Adrenal gland (tissue), 9 donors: ENCODE measurements at regions not wholly inside any gene's neighbourhood (a gene's known extent, or its start where the extent isn't known, plus 50 kb on each side); places are given as distances from the start of the nearest gene placed in this dataset.

ENCODE experiments used
- DNase-seq, 7 donors: peaks; one replicate each; pipeline ENCODE4 v3.0.0-alpha.2; 2019 to 2020
- H3K27ac ChIP-seq, 5 donors: fragments of 200-600 bp; sonication (generic) in 4 of 5; 1 replicate in 3 of 5; 2 replicates in 2 of 5; pipeline versions ENCODE4 v1.5.1 to v1.8.0; 2016 to 2020; ENCODE audit warnings: mild to moderate bottlenecking in 1 of 5
- H3K27me3 ChIP-seq: fragments of 200-600 bp; 2 replicates; pipeline ENCODE4 v1.8.0; 2021
- H3K36me3 ChIP-seq, 2 donors: fragments of 200-600 bp; replicated peaks in 1 of 2; 1 replicate in 1 of 2; 2 replicates in 1 of 2; pipeline versions ENCODE4 v1.5.1 to v1.8.0; 2018 to 2022
- H3K4me1 ChIP-seq, 2 donors: fragments of 200-600 bp; replicated peaks in 1 of 2; 1 replicate in 1 of 2; 2 replicates in 1 of 2; pipeline versions ENCODE4 v1.5.1 to v1.8.0; 2018 to 2021
- H3K4me3 ChIP-seq, 4 donors: fragments of 200-600 bp; sonication (generic) in 3 of 4; one replicate each; pipeline ENCODE4 v1.5.1; 2016 to 2018
- H3K9me3 ChIP-seq, 3 donors: fragments of 200-600 bp; sonication (generic) in 1 of 3; replicated peaks in 1 of 3; 1 replicate in 2 of 3; 2 replicates in 1 of 3; pipeline versions ENCODE4 v1.5.1 to v1.8.0; 2016 to 2021
- CTCF ChIP-seq, 6 experiments: fragments of 450-650 bp in 4 of 6; fragments of 200-600 bp in 2 of 6; sonication (generic) in 1 of 6; IDR thresholded peaks; 1 replicate in 5 of 6; 2 replicates in 1 of 6; pipeline versions ENCODE4 v1.5.1 to v1.8.0; 2016 to 2021; ENCODE audit warnings: antibody characterized with exemption in 6 of 6, mild to moderate bottlenecking in 2 of 6, moderate library complexity in 1 of 6
- POLR2A ChIP-seq, 2 donors: fragments of 450-650 bp; IDR thresholded peaks; one replicate each; pipeline ENCODE4 v1.6.1; 2017; ENCODE audit warnings: antibody characterized with exemption in 2 of 2, mild to moderate bottlenecking in 2 of 2, moderate library complexity in 1 of 2
- WGBS, 4 donors: extraction: QIAGEN DNeasy Blood & Tissue Kit in 2 of 4; methylation state at CpG; one replicate each; pipeline versions ENCODE4 v1.1.5 to v1.1.7; 2013 to 2017; 5-methylcytosine and 5-hydroxymethylcytosine counted together
- intact Hi-C, 2 donors: fragments of 100-400 bp; cut with DNase I; formaldehyde crosslinking; loops; one replicate each; pipeline versions ENCODE4 v1.14.1 to v1.15.0; 2022 to 2023
- donor health status: healthy with polysubstance abuse.
- donor health status: Bipolar disorder and iron deficiency.
- donor health status: DM: yes; HTN: yes; CAD: no.
- donor health status: DM: no; HTN: no; CAD: no.
- donor health status: DM: no; HTN: no; CAD: no.

- no peaks in the 10 kb centered on the region for H3K27me3 ChIP-seq
- H3K27ac ChIP-seq, result no peak overlapping the region
- H3K9me3 ChIP-seq, result peaks cover 0 to 3% (median 0%) of the 10 kb centered on the region in 3 donors
- H3K4me1 ChIP-seq, result no peaks in the 10 kb centered on the region
- no peaks in the 10 kb centered on the region for H3K36me3 ChIP-seq
- DNase-seq, result no peak
- WGBS, 4 donors, result 44 to 54% (median 52%) methylated on average over 1 of the region's 1 CpG
- TF ChIP-seq POLR2A (IDR thresholded peaks at IDR 0.05), result no peak
- no peak for TF ChIP-seq CTCF (IDR thresholded peaks at IDR 0.05)
- H3K4me3 ChIP-seq, result no peak overlapping the region
- intact Hi-C loops, result no loop called here
Measured at GRCh38 chr4:141425124-141425523, 204.4 kb downstream of the ZNF330 start.

GRCh38 chr4:141427726-141428296 lies 207.1 kb downstream of the ZNF330 start:
- WGBS, 4 donors, result 70 to 81% (median 72%) methylated on average over 4 of the region's 4 CpGs
- Histone ChIP-seq H3K36me3 (no peaks in the 10 kb centered on the region), H3K4me3 (no peak overlapping the region), H3K4me1 (no peaks in the 10 kb centered on the region), H3K27me3 (no peaks in the 10 kb centered on the region), H3K27ac (no peak overlapping the region), H3K9me3 (no peaks in the 10 kb centered on the region)
- intact Hi-C loops, result no loop called here
- TF ChIP-seq POLR2A (IDR thresholded peaks at IDR 0.05) (no peak), CTCF (IDR thresholded peaks at IDR 0.05) (no peak)
- no peak for DNase-seq

- TF ChIP-seq POLR2A (IDR thresholded peaks at IDR 0.05) (no peak), CTCF (IDR thresholded peaks at IDR 0.05) (no peak)
Measured at GRCh38 chr4:141429933-141430332, 206.4 kb upstream of the IL15 start.

GRCh38 chr4:141430686-141431085 lies 205.7 kb upstream of the IL15 start:
- no peak for TF ChIP-seq CTCF (IDR thresholded peaks at IDR 0.05)
- no peak for TF ChIP-seq POLR2A (IDR thresholded peaks at IDR 0.05)
- H3K9me3 ChIP-seq, result no peaks in the 10 kb centered on the region
- no peak for DNase-seq
- intact Hi-C loops, result no loop called here
- no peaks in the 10 kb centered on the region for H3K36me3 ChIP-seq
- H3K27ac ChIP-seq, result no peak overlapping the region
- no peaks in the 10 kb centered on the region for H3K4me1 ChIP-seq
- H3K27me3 ChIP-seq, result no peaks in the 10 kb centered on the region
- 84 to 90% (median 88%) methylated on average over 4 of the region's 4 CpGs for WGBS, 4 donors
- H3K4me3 ChIP-seq, result no peak overlapping the region

More at GRCh38 chr4:141429933-141430332, 206.4 kb upstream of the IL15 start:
- 81 to 89% (median 83%) methylated on average over 6 of the region's 6 CpGs for WGBS, 4 donors
- no peak overlapping the region for H3K27ac ChIP-seq
- DNase-seq, result no peak
- intact Hi-C loops, result no loop called here
- no peaks in the 10 kb centered on the region for H3K4me1 ChIP-seq
- H3K27me3 ChIP-seq, result no peaks in the 10 kb centered on the region
- no peaks in the 10 kb centered on the region for H3K9me3 ChIP-seq
- H3K4me3 ChIP-seq, result no peak overlapping the region
- no peaks in the 10 kb centered on the region for H3K36me3 ChIP-seq
